Left renal cortex interstitium (tissue), 4 donors: ENCODE measurements at regions not wholly inside any gene's neighbourhood (a gene's known extent, or its start where the extent isn't known, plus 50 kb on each side); places are given as distances from the start of the nearest gene placed in this dataset.
"Not testable (repeated sequence)": the region's sequence is repeated elsewhere in the genome, so short reads cannot be mapped to it uniquely, and the experiment has no call there.

ENCODE experiments used
- DNase-seq, 4 donors: peaks; one replicate each; pipeline ENCODE4 v3.0.0-alpha.2; 2013; ENCODE audit warnings: low read depth in 4 of 4, low spot score in 2 of 4, missing footprints in 1 of 4

DNA sequence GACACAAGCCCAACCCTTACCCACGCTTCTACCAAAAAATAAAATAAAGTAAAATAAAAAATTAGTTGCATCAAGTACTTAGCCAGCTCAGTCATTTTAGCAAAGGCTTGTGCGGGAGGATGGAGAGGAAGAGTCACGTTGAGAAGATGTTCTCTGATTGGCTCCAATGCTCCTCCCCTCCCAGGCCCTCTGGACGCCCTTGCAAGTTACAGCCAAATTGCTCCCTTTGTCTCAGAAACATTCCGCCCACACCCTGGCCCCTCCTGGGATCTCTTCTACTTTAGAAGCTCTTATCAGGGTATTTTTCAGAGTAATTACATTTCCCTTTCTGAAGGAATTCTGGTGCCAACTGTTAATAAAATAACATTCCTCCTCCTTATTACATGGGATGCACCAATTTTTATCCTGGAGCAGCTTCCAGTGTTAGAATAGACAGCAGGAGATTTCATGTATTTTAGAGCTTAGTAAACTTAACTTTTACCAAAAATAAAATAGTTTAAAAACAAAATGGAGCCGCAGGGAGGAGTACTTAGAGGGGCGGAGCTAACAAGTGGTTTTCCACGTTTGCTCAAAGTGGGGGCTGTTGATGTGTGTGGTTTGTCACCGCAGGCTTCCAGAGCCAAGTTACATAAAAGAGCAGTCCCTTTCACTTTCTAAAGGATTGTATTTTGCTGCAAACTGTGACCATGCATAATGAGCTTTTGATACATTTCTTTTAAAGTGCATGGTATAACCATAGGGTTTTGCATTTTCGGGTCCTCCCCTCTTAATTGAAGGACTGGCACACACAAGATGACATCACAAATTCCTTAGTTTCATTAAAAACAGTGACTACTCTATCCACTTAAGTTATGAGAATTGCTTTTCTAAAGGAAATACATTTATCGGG, 71.7 kb upstream of the RAP1B start:
- DNase-seq, result no peak

DNA sequence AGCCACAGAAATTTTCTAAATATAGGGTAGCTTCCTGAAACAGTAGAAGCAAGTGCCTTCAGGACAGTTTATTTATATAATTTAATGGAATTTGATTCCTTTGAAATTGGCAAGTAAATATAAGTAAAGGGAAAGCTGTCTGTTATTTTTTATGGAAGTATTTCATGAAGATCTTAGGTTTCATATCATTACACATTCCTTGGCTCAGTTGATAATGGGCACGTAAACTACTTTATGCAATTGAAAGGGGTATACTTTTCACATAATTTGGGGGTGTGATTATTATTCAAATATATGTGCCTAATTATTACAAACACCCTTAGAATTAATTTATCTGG, 71.1 kb upstream of the RAP1B start:
- DNase-seq, result no peak

DNA sequence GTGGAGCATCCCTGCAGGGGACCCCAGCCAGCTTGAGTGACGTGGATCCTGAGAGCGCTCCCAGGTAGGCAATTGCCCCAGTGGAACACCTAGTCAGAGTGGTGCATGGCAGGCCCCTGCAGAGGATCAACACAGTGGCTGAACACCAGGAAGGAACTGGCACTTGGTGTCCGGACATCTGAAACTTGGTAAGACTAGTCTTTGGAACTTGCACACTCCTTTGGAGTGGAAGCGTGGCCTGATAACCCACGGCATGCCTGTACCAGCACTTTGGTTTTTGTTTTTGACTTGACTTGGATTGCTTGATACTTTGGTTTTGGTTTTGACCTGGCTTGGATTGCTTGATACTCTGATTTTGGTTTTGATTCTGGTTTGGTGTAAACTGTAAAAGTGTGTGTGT, 69.9 kb upstream of the RAP1B start:
- not testable (repeated sequence) for DNase-seq

DNA sequence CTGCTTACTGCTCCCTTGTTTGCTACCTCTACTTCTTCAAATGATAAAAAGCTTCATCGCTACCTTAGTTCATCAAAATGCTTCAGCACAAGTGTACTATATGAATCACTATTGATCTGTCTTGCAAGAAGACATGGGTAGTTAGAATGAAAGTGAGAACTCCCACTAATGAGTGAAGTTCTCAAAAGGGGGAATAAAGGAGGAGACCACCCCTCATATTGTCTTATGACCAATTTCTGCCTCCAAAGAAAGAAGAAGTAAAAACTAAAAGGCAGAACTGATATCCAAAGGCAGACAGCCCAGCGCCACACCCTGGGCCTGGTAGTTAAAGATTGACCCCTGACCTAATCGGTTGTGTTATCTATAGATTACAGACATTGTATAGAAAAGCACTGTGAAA, 63.4 kb upstream of the RAP1B start:
- not testable (repeated sequence) for DNase-seq

DNA sequence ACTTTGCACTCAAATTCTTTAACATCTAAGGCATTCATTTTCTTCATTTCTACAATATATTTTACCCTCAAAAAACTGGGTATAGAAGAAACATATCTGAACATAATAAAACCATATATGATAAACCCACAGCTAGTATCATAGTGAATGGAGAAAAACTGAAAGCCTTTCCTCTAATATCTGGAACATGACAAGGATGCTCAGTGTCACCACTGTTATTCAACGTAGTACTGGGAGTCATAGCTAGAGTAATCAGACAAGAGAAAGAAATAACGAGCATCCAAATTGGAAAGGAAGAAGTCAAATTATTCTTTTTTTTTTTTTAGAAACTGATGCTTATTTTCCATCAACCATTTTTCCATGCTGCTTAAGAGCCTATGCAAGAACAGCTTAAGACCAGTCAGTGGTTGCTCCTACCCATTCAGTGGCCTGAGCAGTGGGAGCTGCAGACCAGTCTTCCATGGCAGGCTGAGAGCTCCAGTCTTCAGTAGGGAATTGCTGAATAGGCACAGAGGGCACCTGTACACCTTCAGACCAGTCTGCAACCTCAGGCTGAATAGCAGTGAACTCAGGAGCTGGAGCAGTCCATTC, 58.0 kb upstream of the RAP1B start:
- DNase-seq, result not testable (repeated sequence)

DNA sequence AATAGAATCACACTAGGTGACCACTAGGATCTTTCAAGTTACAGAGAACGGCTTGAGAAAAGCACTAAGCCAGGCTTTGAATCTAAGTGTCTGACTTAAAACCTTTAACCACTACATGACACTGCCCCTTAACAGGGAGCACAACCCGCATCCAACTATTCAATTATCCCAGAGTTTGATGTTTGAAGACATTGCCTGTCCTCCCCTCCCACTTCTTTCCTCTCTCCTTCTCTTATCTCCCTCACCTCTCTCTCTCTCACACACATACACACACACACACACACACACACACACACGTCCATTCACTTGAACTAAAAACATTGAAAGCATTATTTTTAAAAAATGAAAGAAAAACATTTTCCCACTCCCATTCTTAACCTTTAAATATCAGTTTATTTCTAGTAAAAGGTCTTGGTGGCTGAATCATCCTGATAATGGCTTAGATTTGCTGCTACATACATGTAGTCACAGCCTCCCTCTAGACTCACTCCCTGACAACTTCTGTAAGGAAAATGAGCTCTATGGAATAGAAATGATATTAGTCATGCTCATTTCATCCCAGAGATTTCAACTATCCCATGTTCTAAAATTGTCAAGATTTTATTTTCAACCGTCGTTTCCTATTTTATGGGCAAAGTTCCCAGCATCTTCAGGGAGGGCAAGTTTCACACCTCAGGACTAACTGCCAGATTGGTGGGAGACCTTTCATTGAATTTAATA, 53.5 kb upstream of the RAP1B start:
- no peak for DNase-seq

DNA sequence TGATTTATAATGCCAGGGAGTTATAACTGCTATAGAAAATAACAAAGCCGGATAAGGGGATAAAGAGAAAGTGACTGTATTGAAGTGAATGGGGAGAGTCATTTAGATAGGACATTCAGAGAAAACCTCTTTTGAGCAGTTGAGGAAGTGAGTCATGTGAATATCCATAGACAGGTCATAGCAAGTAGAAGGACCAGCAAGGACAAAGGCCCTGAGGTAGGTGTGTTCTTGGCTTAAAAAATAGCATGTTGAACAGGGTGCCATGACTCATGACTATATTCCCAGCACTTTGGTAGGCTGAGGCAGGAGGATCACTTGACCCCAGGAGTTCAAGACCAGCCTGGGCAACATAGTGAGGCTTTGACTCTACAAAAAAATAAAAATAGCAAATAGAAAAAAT, 51.5 kb upstream of the RAP1B start:
- no peak for DNase-seq

DNA sequence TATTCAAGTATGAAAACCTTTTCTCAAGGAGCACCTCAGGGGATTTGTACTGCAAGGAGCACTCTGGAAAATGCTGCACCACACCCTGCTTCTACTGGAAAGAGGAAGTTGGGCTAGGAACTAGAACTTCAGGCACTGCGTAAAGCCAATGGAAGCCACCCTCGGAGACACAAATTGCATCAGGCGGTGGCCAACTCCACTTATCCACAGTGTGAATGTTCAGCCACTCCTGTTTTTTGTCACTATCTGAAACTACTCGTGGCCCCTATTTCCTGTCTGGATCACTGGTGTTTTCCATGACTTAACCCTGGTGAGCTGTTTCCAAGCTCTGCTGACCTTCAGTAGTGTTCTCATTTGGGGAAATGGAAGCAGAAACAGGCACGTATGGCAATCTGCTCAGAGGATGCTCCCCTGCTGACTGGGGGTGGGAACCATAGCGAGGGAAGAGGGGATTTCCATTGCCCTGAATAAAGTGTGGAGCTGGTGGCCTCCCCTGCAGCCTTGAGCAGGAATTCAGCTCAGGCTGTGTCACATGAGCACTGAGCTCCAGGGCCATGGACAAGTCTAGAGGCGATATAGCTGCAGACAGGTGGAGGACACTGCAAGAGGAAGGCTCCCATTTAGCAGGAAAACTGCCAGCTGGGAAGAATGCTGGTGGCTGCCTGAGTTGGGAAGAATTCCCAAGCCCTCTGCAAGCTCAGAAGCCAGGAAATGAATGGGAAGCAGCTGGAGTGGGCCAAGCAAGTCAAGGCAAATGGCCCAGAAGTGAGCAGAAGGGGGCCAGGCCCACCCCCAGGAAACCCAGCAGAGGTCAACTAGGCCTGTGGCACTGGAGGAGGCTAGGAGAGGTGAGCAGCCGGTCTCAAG, 50.5 kb upstream of the RAP1B start:
- no peak for DNase-seq

DNA sequence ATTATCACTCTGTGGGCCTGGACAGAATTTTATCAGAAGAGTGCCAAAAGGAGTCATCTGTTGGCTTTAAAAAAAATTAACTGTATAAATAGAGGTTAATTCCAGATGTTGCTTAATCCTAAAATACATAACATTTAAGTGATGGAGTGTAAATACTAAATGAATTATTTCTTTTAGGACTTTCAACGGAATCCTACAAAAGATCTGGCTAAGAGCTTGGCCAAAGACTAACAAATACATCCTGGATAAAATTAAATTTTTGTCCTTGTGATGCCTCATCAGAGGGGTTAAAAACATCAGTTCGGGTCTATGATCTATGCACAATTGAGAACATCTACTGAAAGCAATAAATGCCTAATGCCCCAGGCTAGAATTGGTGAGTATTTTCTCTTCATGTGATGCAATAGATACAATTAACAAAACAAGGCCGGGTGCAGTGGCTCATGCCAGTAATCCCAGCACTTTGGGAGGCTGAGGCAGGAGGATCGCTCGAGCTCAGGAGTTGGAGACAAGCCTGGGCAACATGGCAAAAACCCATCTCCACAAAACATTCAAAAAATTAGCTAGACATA, 49.8 kb upstream of the RAP1B start:
- no peak for DNase-seq
